ENCODE measurements at regions not wholly inside any gene's neighbourhood (a gene's known extent, or its start where the extent isn't known, plus 50 kb on each side); places are given as distances from the start of the nearest gene placed in this dataset.

- DNase-seq: no peak
Observed at GRCh38 chr5:2432076-2432920, 319.2 kb downstream of the IRX2 start.

GRCh38 chr5:2430606-2431005 lies 320.9 kb downstream of the IRX2 start:
- DNase-seq: no peak

GRCh38 chr5:2427983-2428382 lies 323.5 kb downstream of the IRX2 start:
- DNase-seq: no peak

- DNase-seq: no peak
Observed at GRCh38 chr5:2423634-2424033, 327.8 kb downstream of the IRX2 start.

GRCh38 chr5:2417301-2417700 lies 334.2 kb downstream of the IRX2 start:
- no peak for DNase-seq

GRCh38 chr5:2415678-2416077 lies 335.8 kb downstream of the IRX2 start:
- no peak for DNase-seq

GRCh38 chr5:2410451-2410850 lies 341.0 kb downstream of the IRX2 start:
- no peak for DNase-seq

GRCh38 chr5:2403296-2403695 lies 348.2 kb downstream of the IRX2 start:
- no peak for DNase-seq

GRCh38 chr5:2399804-2400203 lies 351.7 kb downstream of the IRX2 start:
- no peak for DNase-seq

- no peak for DNase-seq
Observed at GRCh38 chr5:2399096-2399495, 352.4 kb downstream of the IRX2 start.

- DNase-seq: no peak
Observed at GRCh38 chr5:2393556-2393955, 357.9 kb downstream of the IRX2 start.

GRCh38 chr5:2391566-2391965 lies 359.9 kb downstream of the IRX2 start:
- no peak for DNase-seq

GRCh38 chr5:2391021-2391420 lies 360.5 kb downstream of the IRX2 start:
- no peak for DNase-seq

GRCh38 chr5:2388571-2388970 lies 362.9 kb downstream of the IRX2 start:
- DNase-seq: no peak

- no peak for DNase-seq
Observed at GRCh38 chr5:2387634-2388325, 363.7 kb downstream of the IRX2 start.

GRCh38 chr5:2387250-2387633 lies 364.2 kb downstream of the IRX2 start:
- no peak for DNase-seq

GRCh38 chr5:2385818-2386217 lies 365.7 kb downstream of the IRX2 start:
- no peak for DNase-seq

GRCh38 chr5:2383698-2384065 lies 367.8 kb downstream of the IRX2 start:
- no peak for DNase-seq

GRCh38 chr5:2382776-2383697 lies 368.4 kb downstream of the IRX2 start:
- no peak for DNase-seq

GRCh38 chr5:2381861-2382260 lies 369.6 kb downstream of the IRX2 start:
- DNase-seq: no peak

- no peak for DNase-seq
Observed at GRCh38 chr5:2381070-2381469, 370.4 kb downstream of the IRX2 start.

- no peak for DNase-seq
Observed at GRCh38 chr5:2378976-2379375, 372.5 kb downstream of the IRX2 start.

GRCh38 chr5:2378108-2378507 lies 373.4 kb downstream of the IRX2 start:
- DNase-seq: no peak
